Activated CD8-positive, alpha-beta T cell treated with anti-CD3 and anti-CD28 coated beads, Interleukin-2, amount 10 ng/mL, durations not matched to agents 7 days and 5 days (primary cell): ENCODE measurements at regions not wholly inside any gene's neighbourhood (a gene's known extent, or its start where the extent isn't known, plus 50 kb on each side); places are given as distances from the start of the nearest gene placed in this dataset.

Experiments used
- ATAC-seq: fragments of 150-1000 bp; cut with Tn5 transposase; one replicate; pipeline ENCODE4 v1.10.0; 2021; ENCODE audit warnings: moderate library complexity
- CTCF ChIA-PET: fragments of 350-600 bp; sonication (Branson Sonifier 250); formaldehyde crosslinking; loops from one replicate; lab custom pipeline; 2021; ENCODE audit warnings: antibody characterized with exemption; lab: Charles Lee
- POLR2A ChIA-PET: fragments of 350-600 bp; sonication (Branson Sonifier 250); formaldehyde crosslinking; loops from one replicate; lab custom pipeline; 2021; ENCODE audit warnings: antibody characterized with exemption; lab: Charles Lee
- DNase-seq: peaks from one replicate; pipeline ENCODE4 v3.0.0-alpha.2; 2020
- H3K27ac Mint-ChIP-seq: one replicate; pipeline ENCODE4 v1.8.0; 2021; ENCODE audit warnings: mild to moderate bottlenecking, mixed read lengths
- H3K27me3 Mint-ChIP-seq: one replicate; pipeline ENCODE4 v1.8.0; 2021; ENCODE audit warnings: low read depth, mixed read lengths
- H3K36me3 Mint-ChIP-seq: one replicate; pipeline ENCODE4 v1.8.0; 2021; ENCODE audit warnings: low read depth, mixed read lengths
- H3K4me1 Mint-ChIP-seq: one replicate; pipeline ENCODE4 v1.8.0; 2021; ENCODE audit warnings: low read depth, mixed read lengths
- H3K4me3 Mint-ChIP-seq: one replicate; pipeline ENCODE4 v1.8.0; 2021; ENCODE audit warnings: mild to moderate bottlenecking, mixed read lengths
- H3K9me3 Mint-ChIP-seq: one replicate; pipeline ENCODE4 v1.8.0; 2022; ENCODE audit warnings: mixed read lengths; ENCODE audit not compliant: insufficient read depth

DNA sequence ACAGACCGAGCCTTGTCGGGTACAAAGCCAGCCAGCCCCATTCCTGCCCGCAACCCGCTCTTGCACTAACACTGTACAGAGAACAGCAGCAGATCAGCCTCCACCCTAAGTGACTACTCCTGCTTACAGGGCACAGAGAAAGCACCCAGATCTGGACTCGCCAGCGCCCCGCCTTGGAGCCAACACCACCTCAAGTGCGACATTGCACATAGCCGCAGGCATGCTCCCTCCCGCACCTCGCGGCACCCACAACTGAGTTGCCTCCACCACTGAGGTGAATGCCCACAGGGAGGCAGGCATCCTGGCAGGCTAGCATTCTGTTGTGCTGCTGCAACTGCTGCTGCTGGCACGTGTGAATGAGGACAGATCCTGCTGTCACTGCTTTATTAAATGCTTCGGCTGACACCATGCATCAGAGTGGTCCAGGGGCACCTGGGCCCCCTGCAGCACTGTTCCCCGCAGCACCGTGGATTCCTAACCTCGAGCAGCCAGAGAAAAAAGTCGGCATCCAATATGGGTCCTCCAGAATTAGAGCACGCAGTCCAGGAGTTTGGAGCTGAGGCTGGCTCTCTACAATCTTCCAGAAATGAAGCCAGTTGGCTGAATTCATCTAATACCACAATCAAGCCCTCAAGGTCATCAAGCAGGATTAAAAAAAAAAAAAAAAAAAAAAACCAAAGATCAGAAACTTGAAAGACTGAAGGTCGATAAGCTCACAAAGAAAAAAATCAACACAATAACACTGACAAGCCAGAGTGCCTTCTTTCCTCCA lies 352.9 kb downstream of the GASK1B start:
- CTCF ChIA-PET, result no interaction called here
- POLR2A ChIA-PET, result no interaction called here
- Mint-ChIP-seq H3K36me3 (no peaks in the 10 kb centered on the region), H3K4me3 (no peak overlapping the region), H3K27me3 (no peaks in the 10 kb centered on the region), H3K27ac (no peak overlapping the region), H3K4me1 (no peaks in the 10 kb centered on the region), H3K9me3 (peaks cover 15% of the 10 kb centered on the region)
- DNase-seq (no peak), ATAC-seq (no peak)

DNA sequence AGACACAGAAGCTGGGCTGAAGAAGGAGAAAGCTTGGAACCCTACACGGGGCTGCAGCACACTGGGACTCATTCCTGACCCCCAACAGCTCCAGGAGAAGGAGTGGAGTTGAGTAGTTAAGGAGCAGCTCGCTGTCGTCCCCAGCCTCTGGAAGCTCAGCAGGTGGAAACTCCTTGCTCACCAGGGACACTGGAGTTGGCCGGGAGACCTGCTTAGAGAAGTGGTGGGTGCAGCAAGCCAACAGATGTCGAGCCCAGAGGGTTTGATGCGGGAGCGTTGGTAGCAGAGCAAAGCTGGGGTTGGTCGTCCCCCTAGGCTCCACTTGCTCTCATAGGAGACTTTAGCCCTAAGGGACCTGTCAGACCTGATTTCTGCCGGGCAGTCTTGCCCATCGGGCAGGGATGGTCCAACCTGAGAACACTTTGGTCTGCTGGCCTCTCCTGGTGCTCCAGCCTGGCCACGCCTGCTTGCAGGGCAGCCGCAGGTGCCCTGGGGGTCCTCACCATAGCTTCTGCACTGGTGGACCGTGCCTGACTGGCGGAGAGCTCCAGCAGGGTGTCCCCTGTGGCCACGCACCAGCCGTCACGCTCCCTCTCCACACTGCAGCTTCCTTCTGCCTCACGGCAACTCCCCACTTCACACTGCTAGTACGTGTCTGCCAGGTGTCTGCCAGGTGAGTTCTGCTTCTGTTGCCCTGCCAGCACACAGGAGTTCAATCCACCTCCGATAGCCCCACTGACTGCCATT lies 353.7 kb downstream of the GASK1B start:
- DNase-seq, result no peak
- ATAC-seq, result no peak
- Mint-ChIP-seq H3K27me3 (no peaks in the 10 kb centered on the region), H3K27ac (no peak overlapping the region), H3K4me3 (no peak overlapping the region), H3K36me3 (no peaks in the 10 kb centered on the region), H3K4me1 (no peaks in the 10 kb centered on the region), H3K9me3 (peaks cover 15% of the 10 kb centered on the region)
- ChIA-PET POLR2A (no interaction called here), CTCF (no interaction called here)

DNA sequence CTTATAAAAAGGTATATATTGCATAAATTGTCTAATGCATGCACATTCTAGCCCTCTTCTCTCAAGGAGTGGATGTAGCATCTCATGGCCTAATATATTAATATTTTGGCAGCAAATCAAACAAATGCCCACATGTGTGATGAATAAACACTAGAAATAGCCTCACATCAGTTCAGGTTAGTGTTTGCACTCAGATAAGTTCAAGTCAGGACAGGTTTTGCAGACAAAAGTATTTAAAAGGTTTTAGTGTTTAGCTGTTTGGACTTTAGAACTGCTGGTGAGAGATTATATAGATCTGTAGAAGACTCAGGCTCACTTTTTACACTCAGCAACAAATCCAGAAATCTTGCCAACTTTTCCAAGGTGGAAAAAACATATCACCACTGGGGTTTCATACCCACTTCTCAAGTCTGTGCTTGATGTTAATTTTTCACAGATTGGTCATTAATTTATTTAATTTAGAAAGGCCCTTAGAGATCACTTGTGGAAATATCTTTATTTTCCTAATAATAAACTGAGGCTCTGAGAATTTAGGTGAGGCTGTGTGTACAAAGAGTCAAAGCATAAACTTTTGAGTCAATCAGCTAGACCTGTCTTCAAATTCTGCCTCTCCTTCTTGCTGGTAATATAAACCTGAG lies 362.6 kb downstream of the GASK1B start:
- no peaks in the 10 kb centered on the region for H3K9me3 Mint-ChIP-seq
- H3K27ac Mint-ChIP-seq, result no peak overlapping the region
- no peak overlapping the region for H3K4me3 Mint-ChIP-seq
- no peaks in the 10 kb centered on the region for H3K27me3 Mint-ChIP-seq
- ATAC-seq, result no peak
- no peak for DNase-seq
- ChIA-PET POLR2A (no interaction called here), CTCF (no interaction called here)
- H3K36me3 Mint-ChIP-seq, result no peaks in the 10 kb centered on the region
- H3K4me1 Mint-ChIP-seq, result no peaks in the 10 kb centered on the region

DNA sequence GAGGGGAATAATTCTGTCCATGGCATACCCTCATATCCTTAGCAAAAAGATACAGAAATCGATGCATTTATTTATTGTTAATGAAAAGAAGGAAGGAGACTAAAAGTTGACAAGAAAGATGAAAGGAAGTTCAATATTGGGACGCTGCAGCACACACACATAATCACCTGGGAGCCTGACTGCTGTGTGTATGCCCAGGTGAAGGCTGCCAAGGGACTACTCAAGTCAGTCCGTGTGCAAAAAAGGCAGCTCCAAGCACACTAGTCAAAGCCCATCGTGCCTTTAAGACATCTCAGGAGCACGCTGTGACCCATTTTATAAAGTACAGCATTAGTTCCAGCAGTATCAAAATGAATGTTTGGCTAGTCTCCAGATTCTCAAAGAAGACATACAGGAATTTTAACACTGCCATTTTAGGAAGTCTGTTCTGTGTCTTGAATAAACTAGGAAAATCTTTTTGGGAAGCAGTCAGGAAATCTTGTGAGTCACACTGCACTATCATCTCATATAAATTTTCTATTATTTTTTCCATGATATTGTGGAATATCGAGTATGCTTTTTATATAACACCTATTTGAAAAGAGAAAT lies 363.9 kb downstream of the GASK1B start:
- ChIA-PET POLR2A (no interaction called here), CTCF (no interaction called here)
- H3K4me3 Mint-ChIP-seq, result no peak overlapping the region

DNA sequence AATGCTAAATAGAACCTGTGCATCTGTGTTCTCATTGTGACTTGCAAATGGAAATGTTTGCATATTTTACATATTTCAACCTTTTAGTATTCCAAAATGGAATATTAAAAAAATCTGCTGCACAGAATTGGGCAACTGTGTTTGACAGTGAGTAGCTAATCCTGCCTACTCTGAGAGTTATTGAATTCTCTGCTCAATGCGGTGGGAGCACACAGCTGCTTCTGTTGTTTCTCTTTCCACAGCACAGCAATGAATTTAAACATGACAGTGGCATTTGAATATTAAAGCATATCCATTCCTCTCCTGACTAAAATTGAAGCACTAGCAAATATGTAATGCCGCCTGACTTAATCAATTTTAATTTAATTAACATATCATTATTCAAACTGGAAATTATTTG lies 366.6 kb downstream of the GASK1B start:
- Mint-ChIP-seq H3K27ac (no peak overlapping the region), H3K9me3 (no peaks in the 10 kb centered on the region), H3K4me3 (no peak overlapping the region), H3K36me3 (no peaks in the 10 kb centered on the region), H3K27me3 (no peaks in the 10 kb centered on the region), H3K4me1 (no peaks in the 10 kb centered on the region)
- ATAC-seq, result no peak
- ChIA-PET POLR2A (no interaction called here), CTCF (no interaction called here)
- DNase-seq, result no peak

More for the DNA sequence above, 363.9 kb downstream of the GASK1B start:
- no peaks in the 10 kb centered on the region for H3K36me3 Mint-ChIP-seq
- ATAC-seq, result no peak
- H3K27ac Mint-ChIP-seq, result no peak overlapping the region
- no peaks in the 10 kb centered on the region for H3K4me1 Mint-ChIP-seq
- no peak for DNase-seq
- H3K9me3 Mint-ChIP-seq, result no peaks in the 10 kb centered on the region
- H3K27me3 Mint-ChIP-seq, result no peaks in the 10 kb centered on the region

DNA sequence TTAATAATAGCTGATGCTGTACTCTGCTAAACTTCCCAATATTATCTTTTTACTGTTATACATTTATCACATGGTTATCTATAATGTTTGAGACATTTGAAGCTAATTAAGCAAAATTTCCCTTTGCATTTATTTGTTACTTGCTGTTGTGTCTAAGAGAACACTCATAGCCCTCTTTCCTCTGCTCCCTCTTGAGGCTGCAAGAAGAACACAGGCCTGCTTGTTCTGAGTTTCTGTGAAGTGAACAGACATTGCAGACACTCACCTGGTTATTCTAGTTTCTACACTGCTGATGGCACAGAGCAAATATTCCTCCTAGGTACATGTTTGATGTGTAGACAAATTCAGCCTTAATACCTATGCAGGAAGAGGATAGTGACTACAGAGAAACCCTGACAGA lies 367.8 kb downstream of the GASK1B start:
- POLR2A ChIA-PET, result no interaction called here
- no peaks in the 10 kb centered on the region for H3K36me3 Mint-ChIP-seq
- CTCF ChIA-PET, result no interaction called here
- H3K4me1 Mint-ChIP-seq, result no peaks in the 10 kb centered on the region
- no peak for ATAC-seq
- no peaks in the 10 kb centered on the region for H3K27me3 Mint-ChIP-seq
- no peak for DNase-seq
- H3K27ac Mint-ChIP-seq, result no peak overlapping the region
- H3K4me3 Mint-ChIP-seq, result no peak overlapping the region
- H3K9me3 Mint-ChIP-seq, result no peaks in the 10 kb centered on the region

DNA sequence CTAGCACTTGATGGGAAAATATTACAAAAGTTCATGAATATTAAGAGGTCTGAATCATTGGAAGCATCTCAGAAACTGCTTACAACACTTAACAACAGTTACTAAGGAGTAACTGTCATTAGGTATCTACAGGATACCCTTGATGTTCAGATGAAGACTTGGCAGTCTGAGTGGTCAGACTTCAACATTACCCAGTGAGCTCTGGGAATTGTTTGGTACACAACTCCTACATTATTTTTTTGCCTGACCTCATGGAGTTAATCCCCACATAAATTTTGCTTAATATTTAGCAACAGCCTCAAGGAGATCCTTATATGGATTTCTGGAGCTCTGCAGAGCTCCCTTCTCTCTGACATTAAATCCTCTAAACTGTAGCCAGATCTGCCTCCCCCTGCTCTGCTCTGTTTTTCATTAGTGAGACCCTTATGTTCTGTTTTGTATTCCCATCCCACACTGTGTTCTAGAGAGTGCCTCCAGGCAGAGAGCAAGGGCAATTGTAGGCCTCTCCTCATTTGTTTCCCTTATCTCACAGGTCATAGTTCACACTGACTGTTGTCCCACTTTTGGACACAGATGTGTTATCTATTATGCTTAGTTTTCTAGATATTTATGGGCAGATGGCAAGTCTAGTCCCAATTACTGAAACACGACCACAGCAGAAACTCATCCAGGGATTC lies 368.8 kb downstream of the GASK1B start:
- H3K4me1 Mint-ChIP-seq, result no peaks in the 10 kb centered on the region
- ATAC-seq (no peak), DNase-seq (no peak)
- no peaks in the 10 kb centered on the region for H3K27me3 Mint-ChIP-seq
- POLR2A ChIA-PET, result no interaction called here
- H3K36me3 Mint-ChIP-seq, result no peaks in the 10 kb centered on the region
- H3K9me3 Mint-ChIP-seq, result no peaks in the 10 kb centered on the region
- H3K4me3 Mint-ChIP-seq, result no peak overlapping the region
- H3K27ac Mint-ChIP-seq, result no peak overlapping the region
- CTCF ChIA-PET, result no interaction called here

DNA sequence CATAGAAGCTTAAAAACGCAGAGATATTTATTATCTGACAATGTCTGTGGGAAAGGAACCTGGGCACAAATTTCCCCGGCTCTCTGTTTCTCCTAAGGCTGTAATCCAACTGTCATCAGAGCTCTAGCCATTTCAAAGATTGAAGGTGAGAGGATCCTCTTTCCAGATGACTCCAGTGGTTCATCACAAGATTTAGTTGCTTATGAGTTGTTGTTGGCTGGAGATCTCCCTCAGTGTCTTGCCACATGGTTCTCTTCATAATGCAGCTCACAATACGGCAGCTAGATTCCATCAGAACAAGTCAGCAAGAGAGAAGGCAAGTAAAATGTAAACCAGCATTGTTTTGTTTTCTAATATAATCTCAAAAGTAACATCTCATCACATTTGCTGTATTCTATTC lies 369.4 kb downstream of the GASK1B start:
- no peaks in the 10 kb centered on the region for H3K9me3 Mint-ChIP-seq
- H3K27me3 Mint-ChIP-seq, result no peaks in the 10 kb centered on the region
- CTCF ChIA-PET, result no interaction called here
- H3K36me3 Mint-ChIP-seq, result no peaks in the 10 kb centered on the region
- no peak overlapping the region for H3K4me3 Mint-ChIP-seq
- DNase-seq (no peak), ATAC-seq (no peak)
- POLR2A ChIA-PET, result no interaction called here
- no peaks in the 10 kb centered on the region for H3K4me1 Mint-ChIP-seq
- H3K27ac Mint-ChIP-seq, result no peak overlapping the region

DNA sequence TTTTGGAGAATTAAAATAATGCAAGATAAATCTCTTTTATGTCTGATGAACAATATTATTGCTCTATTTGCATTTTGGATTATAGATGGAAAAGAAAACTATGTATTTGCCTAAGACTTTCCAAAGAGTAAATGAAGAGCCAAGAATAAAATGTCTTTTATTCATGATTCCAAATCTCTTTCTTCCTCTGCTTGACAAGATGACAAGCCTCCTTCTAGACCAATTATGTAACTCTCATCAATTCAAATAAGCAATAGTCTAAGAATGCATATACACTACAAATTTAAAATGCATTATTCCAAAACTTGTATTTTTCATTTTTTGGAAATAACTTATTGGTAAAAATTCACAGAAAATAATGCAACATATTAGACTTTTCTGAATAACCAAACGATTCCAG lies 377.3 kb downstream of the GASK1B start:
- POLR2A ChIA-PET, result no interaction called here
- CTCF ChIA-PET, result no interaction called here
- Mint-ChIP-seq H3K4me1 (no peaks in the 10 kb centered on the region), H3K27me3 (no peaks in the 10 kb centered on the region), H3K9me3 (no peaks in the 10 kb centered on the region), H3K27ac (no peak overlapping the region), H3K36me3 (no peaks in the 10 kb centered on the region), H3K4me3 (no peak overlapping the region)
- DNase-seq (no peak), ATAC-seq (no peak)

DNA sequence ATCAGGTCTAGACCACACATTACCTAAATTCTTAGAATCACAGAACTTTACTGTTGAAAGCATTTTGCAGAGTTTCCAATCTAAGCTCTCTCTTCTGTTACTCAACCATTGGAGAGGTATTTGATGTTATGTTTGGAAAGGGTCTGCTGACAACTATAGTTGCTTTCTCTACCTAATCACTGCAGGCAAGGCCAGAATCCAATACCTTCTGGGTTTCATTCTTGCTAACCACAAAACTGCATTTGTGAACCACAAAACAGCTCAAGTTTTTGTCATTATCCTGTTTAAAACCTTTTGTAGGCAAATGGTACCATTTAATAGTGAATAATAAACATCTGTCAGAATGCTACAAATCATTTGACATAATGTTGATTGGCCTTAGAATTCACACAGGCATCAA lies 380.1 kb downstream of the GASK1B start:
- no peak overlapping the region for H3K4me3 Mint-ChIP-seq
- H3K27ac Mint-ChIP-seq, result no peak overlapping the region
- CTCF ChIA-PET, result no interaction called here
- ATAC-seq (no peak), DNase-seq (no peak)
- H3K9me3 Mint-ChIP-seq, result no peaks in the 10 kb centered on the region
- POLR2A ChIA-PET, result no interaction called here
- H3K36me3 Mint-ChIP-seq, result no peaks in the 10 kb centered on the region
- no peaks in the 10 kb centered on the region for H3K4me1 Mint-ChIP-seq
- no peaks in the 10 kb centered on the region for H3K27me3 Mint-ChIP-seq

DNA sequence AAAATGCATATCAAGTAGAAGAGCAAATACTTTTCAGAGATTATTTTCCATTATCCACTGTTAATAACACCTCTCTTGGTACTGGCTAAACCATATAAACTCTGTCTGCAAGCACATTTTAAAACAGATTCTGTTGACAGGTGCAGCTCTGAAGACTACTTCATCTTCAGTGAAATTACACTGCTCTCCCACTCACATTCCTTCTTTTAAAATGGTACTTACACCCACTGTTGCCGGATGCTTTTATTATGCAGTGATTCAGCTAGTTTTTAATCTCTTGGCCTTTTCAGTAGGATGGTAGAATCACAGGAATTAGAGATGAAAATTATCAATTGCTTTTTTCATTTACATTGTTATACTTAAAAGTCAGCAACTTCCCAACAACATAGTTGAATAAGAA lies 381.6 kb downstream of the GASK1B start:
- no peaks in the 10 kb centered on the region for H3K36me3 Mint-ChIP-seq
- ChIA-PET POLR2A (no interaction called here), CTCF (no interaction called here)
- no peak overlapping the region for H3K4me3 Mint-ChIP-seq
- no peaks in the 10 kb centered on the region for H3K4me1 Mint-ChIP-seq
- DNase-seq (no peak), ATAC-seq (no peak)
- H3K9me3 Mint-ChIP-seq, result peaks cover 2% of the 10 kb centered on the region
- no peaks in the 10 kb centered on the region for H3K27me3 Mint-ChIP-seq
- H3K27ac Mint-ChIP-seq, result no peak overlapping the region

DNA sequence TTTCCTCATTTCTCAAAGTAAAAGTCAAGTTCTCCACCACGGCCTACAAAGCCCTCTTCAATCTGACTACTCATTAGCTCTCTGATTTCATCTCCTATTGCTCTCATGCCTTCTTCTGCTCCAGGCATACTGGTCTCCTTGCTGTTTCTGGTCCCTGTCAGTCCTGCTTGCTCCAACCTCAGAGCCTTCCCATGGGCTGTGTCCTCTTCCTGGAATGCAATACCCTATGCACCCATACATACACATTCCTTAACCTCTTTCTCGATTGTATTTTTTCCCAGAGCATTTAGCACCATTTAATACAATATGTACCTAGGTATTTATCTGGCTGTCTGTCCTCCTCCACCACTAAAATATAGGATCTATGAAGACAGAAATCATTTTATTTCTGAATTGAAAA lies 385.2 kb downstream of the GASK1B start:
- H3K4me1 Mint-ChIP-seq, result no peaks in the 10 kb centered on the region
- no peak for ATAC-seq
- no peak overlapping the region for H3K27ac Mint-ChIP-seq
- POLR2A ChIA-PET, result no interaction called here
- DNase-seq, result no peak
- H3K36me3 Mint-ChIP-seq, result no peaks in the 10 kb centered on the region
- H3K4me3 Mint-ChIP-seq, result no peak overlapping the region
- peaks cover 3% of the 10 kb centered on the region for H3K9me3 Mint-ChIP-seq
- no peaks in the 10 kb centered on the region for H3K27me3 Mint-ChIP-seq
- CTCF ChIA-PET, result no interaction called here
